Fibroblast of lung (primary cell): ENCODE measurements at regions not wholly inside any gene's neighbourhood (a gene's known extent, or its start where the extent isn't known, plus 50 kb on each side); places are given as distances from the start of the nearest gene placed in this dataset.
A peak's percentile ranks its signal among the peaks of the same experiment; 100 is the strongest.

Source experiments
- DNase-seq, 2 donors: peaks; one replicate each; pipeline versions ENCODE4 v3.0.0 to v3.0.0-alpha.2; 2010; ENCODE audit warnings: low read depth in 2 of 2
- H2AFZ ChIP-seq: 2 replicates; pipeline ENCODE4 v1.5.1; 2012; ENCODE audit warnings: low read length, control low read depth, inconsistent platforms
- H3K27ac ChIP-seq: 2 replicates; pipeline ENCODE4 v1.5.1; 2011; ENCODE audit warnings: low read length, control low read depth; ENCODE audit not compliant: insufficient read depth
- H3K27me3 ChIP-seq: 2 replicates; pipeline ENCODE4 v1.5.1; 2011; ENCODE audit warnings: mild to moderate bottlenecking, low read length; ENCODE audit not compliant: control insufficient read depth, insufficient read depth
- H3K36me3 ChIP-seq: 2 replicates; pipeline ENCODE4 v1.5.1; 2011; ENCODE audit warnings: low read length; ENCODE audit not compliant: control insufficient read depth, insufficient read depth
- H3K4me1 ChIP-seq: 2 replicates; pipeline ENCODE4 v1.5.1; 2011; ENCODE audit warnings: low read length; ENCODE audit not compliant: control insufficient read depth, insufficient read depth; ENCODE audit errors: extremely low read depth
- H3K4me2 ChIP-seq: 2 replicates; pipeline ENCODE4 v1.5.1; 2011; ENCODE audit warnings: low read length, control low read depth; ENCODE audit not compliant: insufficient read depth; ENCODE audit errors: extremely low read depth
- H3K4me3 ChIP-seq, 4 experiments: fragments of 200-600 bp in 1 of 4; sonication (generic) in 1 of 4; replicated peaks in 1 of 4; 2 replicates each; pipeline ENCODE4 v1.5.1; 2011 to 2016; ENCODE audit warnings: low read length in 4 of 4, low read depth in 3 of 4, mild to moderate bottlenecking in 3 of 4, control low read depth in 2 of 4, inconsistent platforms in 1 of 4, mixed read lengths in 1 of 4; ENCODE audit not compliant: insufficient read depth in 1 of 4; ENCODE audit errors: control extremely low read depth in 1 of 4
- H3K79me2 ChIP-seq: 2 replicates; pipeline ENCODE4 v1.5.1; 2012; ENCODE audit warnings: mild to moderate bottlenecking, low read length, inconsistent platforms; ENCODE audit not compliant: control insufficient read depth, insufficient read depth
- H3K9ac ChIP-seq: 2 replicates; pipeline ENCODE4 v1.5.1; 2011; ENCODE audit warnings: mild to moderate bottlenecking, low read length, control low read depth; ENCODE audit not compliant: insufficient read depth
- H3K9me3 ChIP-seq: 2 replicates; pipeline ENCODE4 v1.5.1; 2012; ENCODE audit warnings: low read depth, low read length; ENCODE audit not compliant: control insufficient read depth, insufficient read depth
- H4K20me1 ChIP-seq: 2 replicates; pipeline ENCODE4 v1.5.1; 2011; ENCODE audit warnings: low read length; ENCODE audit not compliant: control insufficient read depth, insufficient read depth; ENCODE audit errors: extremely low read depth
- EZH2 ChIP-seq: IDR thresholded peaks from 2 replicates; pipeline ENCODE4 v1.5.1; 2012; ENCODE audit warnings: low read length, control low read depth, mild to moderate bottlenecking; ENCODE audit errors: missing control alignments
- TF ChIP-seq, protein P1 (sequence below), 2 donors: IDR thresholded peaks in 1 of 2; conservative IDR thresholded peaks in 1 of 2; 1 replicate in 1 of 2; 2 replicates in 1 of 2; pipeline ENCODE4 v1.5.1; 2011 to 2012; ENCODE audit warnings: low read length in 2 of 2, control low read depth in 1 of 2, inconsistent platforms in 1 of 2, low read depth in 1 of 2, mild to moderate bottlenecking in 1 of 2

- no peak for DNase-seq
- H3K36me3 ChIP-seq: no peaks in the 10 kb centered on the region
These were observed 506.3 kb downstream of the TENT5A start for GRCh38 chr6:81246200-81246599.

GRCh38 chr6:81242624-81243023 lies 509.9 kb downstream of the TENT5A start:
- DNase-seq: peak in 1 of 2 donors; percentile 55
- Histone ChIP-seq H3K4me1 (no peaks in the 10 kb centered on the region), H3K4me3 (no peak overlapping the region), H3K9me3 (no peaks in the 10 kb centered on the region), H3K27ac (no peak overlapping the region), H3K79me2 (no peaks in the 10 kb centered on the region), H2AFZ (no peak overlapping the region), H3K27me3 (no peaks in the 10 kb centered on the region), H3K36me3 (no peaks in the 10 kb centered on the region), H3K9ac (no peak overlapping the region), H3K4me2 (no peak overlapping the region), H4K20me1 (no peaks in the 10 kb centered on the region)
- TF ChIP-seq, protein P1, sequence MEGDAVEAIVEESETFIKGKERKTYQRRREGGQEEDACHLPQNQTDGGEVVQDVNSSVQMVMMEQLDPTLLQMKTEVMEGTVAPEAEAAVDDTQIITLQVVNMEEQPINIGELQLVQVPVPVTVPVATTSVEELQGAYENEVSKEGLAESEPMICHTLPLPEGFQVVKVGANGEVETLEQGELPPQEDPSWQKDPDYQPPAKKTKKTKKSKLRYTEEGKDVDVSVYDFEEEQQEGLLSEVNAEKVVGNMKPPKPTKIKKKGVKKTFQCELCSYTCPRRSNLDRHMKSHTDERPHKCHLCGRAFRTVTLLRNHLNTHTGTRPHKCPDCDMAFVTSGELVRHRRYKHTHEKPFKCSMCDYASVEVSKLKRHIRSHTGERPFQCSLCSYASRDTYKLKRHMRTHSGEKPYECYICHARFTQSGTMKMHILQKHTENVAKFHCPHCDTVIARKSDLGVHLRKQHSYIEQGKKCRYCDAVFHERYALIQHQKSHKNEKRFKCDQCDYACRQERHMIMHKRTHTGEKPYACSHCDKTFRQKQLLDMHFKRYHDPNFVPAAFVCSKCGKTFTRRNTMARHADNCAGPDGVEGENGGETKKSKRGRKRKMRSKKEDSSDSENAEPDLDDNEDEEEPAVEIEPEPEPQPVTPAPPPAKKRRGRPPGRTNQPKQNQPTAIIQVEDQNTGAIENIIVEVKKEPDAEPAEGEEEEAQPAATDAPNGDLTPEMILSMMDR (conservative IDR thresholded peaks at IDR 0.05 in 1 of 2, IDR thresholded peaks at IDR 0.05 in 1 of 2; ENCODE audit: low read depth in 1 of 2, low read length in 2 of 2): no peak
- no peak for TF ChIP-seq EZH2

More at GRCh38 chr6:81246200-81246599, 506.3 kb downstream of the TENT5A start:
- Histone ChIP-seq H4K20me1 (no peaks in the 10 kb centered on the region), H3K9me3 (no peaks in the 10 kb centered on the region), H3K9ac (no peak overlapping the region), H3K79me2 (no peaks in the 10 kb centered on the region), H3K27ac (no peak overlapping the region), H2AFZ (no peak overlapping the region), H3K4me3 (no peak overlapping the region), H3K4me2 (no peak overlapping the region), H3K27me3 (no peaks in the 10 kb centered on the region), H3K4me1 (no peaks in the 10 kb centered on the region)
- TF ChIP-seq, protein P1 (conservative IDR thresholded peaks at IDR 0.05 in 1 of 2, IDR thresholded peaks at IDR 0.05 in 1 of 2; ENCODE audit: low read depth in 1 of 2, low read length in 2 of 2): no peak
- no peak for TF ChIP-seq EZH2

DNA sequence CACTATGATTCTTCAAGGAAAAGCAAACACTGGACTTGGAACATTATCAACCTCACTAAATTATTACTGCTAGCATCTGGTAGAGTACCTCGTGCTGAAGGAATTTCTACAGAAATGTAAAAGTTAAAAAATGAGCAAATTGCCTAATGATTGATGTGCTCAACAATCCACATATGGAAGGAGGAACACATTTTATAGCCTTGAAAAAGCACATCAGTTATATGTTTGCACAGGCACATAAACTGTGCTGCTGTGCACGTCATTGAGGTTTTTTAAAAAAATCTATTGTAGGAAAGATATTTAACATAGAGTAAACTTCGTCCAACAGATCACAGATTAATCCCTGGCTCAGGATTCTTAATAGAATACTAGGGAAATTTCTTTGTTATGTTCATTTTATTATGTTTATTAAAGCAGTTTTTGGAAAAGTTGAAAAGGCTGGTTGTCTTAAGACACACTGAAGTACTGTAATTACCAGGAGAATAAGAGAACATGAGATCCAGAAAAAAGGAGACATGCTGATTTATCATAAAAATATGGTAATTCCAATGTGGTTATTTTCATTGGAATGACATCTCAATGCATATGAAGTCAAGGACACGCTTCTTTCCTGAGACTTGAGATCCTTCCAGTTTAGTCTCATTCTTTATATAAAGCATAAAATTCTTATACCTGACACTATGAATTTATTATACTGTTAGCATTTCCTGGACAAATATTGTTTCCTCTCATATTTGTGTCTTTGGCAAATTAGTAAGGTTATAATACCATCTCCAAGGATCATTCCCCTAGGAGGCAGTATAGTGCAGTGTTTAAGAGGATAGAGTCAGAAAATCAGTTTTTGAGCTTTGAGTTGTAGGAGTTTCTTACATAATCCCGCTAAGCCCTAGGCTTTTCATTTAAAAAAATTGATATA lies 511.1 kb downstream of the TENT5A start:
- DNase-seq: peak; percentile 49 to 55
- H3K4me3 ChIP-seq: no peak overlapping the region
- no peaks in the 10 kb centered on the region for H3K9me3 ChIP-seq
- no peaks in the 10 kb centered on the region for H3K36me3 ChIP-seq
- H3K27me3 ChIP-seq: no peaks in the 10 kb centered on the region
- H3K27ac ChIP-seq: no peak overlapping the region
- no peak overlapping the region for H3K9ac ChIP-seq
- no peak overlapping the region for H2AFZ ChIP-seq
- TF ChIP-seq, protein P1 (conservative IDR thresholded peaks at IDR 0.05 in 1 of 2, IDR thresholded peaks at IDR 0.05 in 1 of 2; ENCODE audit: low read depth in 1 of 2, low read length in 2 of 2): peak; percentile 38 to 43
- no peak for TF ChIP-seq EZH2
- H3K79me2 ChIP-seq: no peaks in the 10 kb centered on the region
- no peak overlapping the region for H3K4me2 ChIP-seq
- H3K4me1 ChIP-seq: no peaks in the 10 kb centered on the region
- H4K20me1 ChIP-seq: no peaks in the 10 kb centered on the region
